CD4-positive, alpha-beta T cell treated with Interleukin-15 for 4 hours (primary cell): ENCODE measurements at regions not wholly inside any gene's neighbourhood (a gene's known extent, or its start where the extent isn't known, plus 50 kb on each side); places are given as distances from the start of the nearest gene placed in this dataset.
"Not testable (repeated sequence)": the region's sequence is repeated elsewhere in the genome, so short reads cannot be mapped to it uniquely, and the experiment has no call there.

Experiments used
- DNase-seq: peaks from one replicate; pipeline ENCODE4 v3.0.0-alpha.2; 2020; ENCODE audit warnings: low spot score

GRCh38 chr6:26720663-26721218, 61.2 kb upstream of the ZNF322 start:
- DNase-seq, result not testable (repeated sequence)

- not testable (repeated sequence) for DNase-seq
Observed at GRCh38 chr6:26730019-26730766, 70.6 kb upstream of the ZNF322 start.

GRCh38 chr6:26734776-26735472, 75.4 kb upstream of the ZNF322 start:
- not testable (repeated sequence) for DNase-seq

- DNase-seq, result no peak
Observed at GRCh38 chr6:26739811-26740210, 80.3 kb upstream of the ZNF322 start.

GRCh38 chr6:26743157-26743821, 83.7 kb upstream of the ZNF322 start:
- DNase-seq, result no peak

GRCh38 chr6:26743941-26744699, 84.6 kb upstream of the ZNF322 start:
- no peak for DNase-seq

- DNase-seq, result not testable (repeated sequence)
Observed at GRCh38 chr6:26744837-26745282, 85.3 kb upstream of the ZNF322 start.

- DNase-seq, result not testable (repeated sequence)
Observed at GRCh38 chr6:26745964-26746363, 86.4 kb upstream of the ZNF322 start.

GRCh38 chr6:26749126-26749758, 89.7 kb upstream of the ZNF322 start:
- DNase-seq, result not testable (repeated sequence)

GRCh38 chr6:26749759-26750126, 90.2 kb upstream of the ZNF322 start:
- DNase-seq, result not testable (repeated sequence)

GRCh38 chr6:26754212-26754611, 94.7 kb upstream of the ZNF322 start:
- no peak for DNase-seq

- not testable (repeated sequence) for DNase-seq
Observed at GRCh38 chr6:26754801-26755200, 95.3 kb upstream of the ZNF322 start.

GRCh38 chr6:26756067-26756805, 96.7 kb upstream of the ZNF322 start:
- DNase-seq, result not testable (repeated sequence)

GRCh38 chr6:26766203-26766902, 106.8 kb upstream of the ZNF322 start:
- not testable (repeated sequence) for DNase-seq

GRCh38 chr6:26770941-26771666, 111.6 kb upstream of the ZNF322 start:
- not testable (repeated sequence) for DNase-seq

- not testable (repeated sequence) for DNase-seq
Observed at GRCh38 chr6:26773414-26773813, 113.9 kb upstream of the ZNF322 start.

GRCh38 chr6:26780563-26780962, 121.0 kb upstream of the ZNF322 start:
- DNase-seq, result not testable (repeated sequence)

- not testable (repeated sequence) for DNase-seq
Observed at GRCh38 chr6:26795474-26796307, 136.1 kb upstream of the ZNF322 start.
